Mesothelial cell of epicardium (in vitro differentiated cells): ENCODE measurements at regions not wholly inside any gene's neighbourhood (a gene's known extent, or its start where the extent isn't known, plus 50 kb on each side); places are given as distances from the start of the nearest gene placed in this dataset.
"Not testable (repeated sequence)": the region's sequence is repeated elsewhere in the genome, so short reads cannot be mapped to it uniquely, and the experiment has no call there.

Experiments used
- DNase-seq, 2 experiments: peaks; one replicate each; pipeline ENCODE4 v3.0.0; 2021; ENCODE audit warnings: low spot score in 2 of 2; ENCODE audit not compliant: unreplicated experiment in 2 of 2
- H3K27ac Mint-ChIP-seq: 2 replicates; pipeline ENCODE4 v1.8.0; 2021; ENCODE audit warnings: mixed read lengths
- H3K27me3 Mint-ChIP-seq: 2 replicates; pipeline ENCODE4 v1.8.0; 2021; ENCODE audit warnings: low read depth, mixed read lengths
- H3K36me3 Mint-ChIP-seq: 2 replicates; pipeline ENCODE4 v1.8.0; 2021; ENCODE audit warnings: mixed read lengths
- H3K4me1 Mint-ChIP-seq: 2 replicates; pipeline ENCODE4 v1.8.0; 2021; ENCODE audit warnings: mixed read lengths
- H3K4me3 Mint-ChIP-seq: 2 replicates; pipeline ENCODE4 v1.8.0; 2021; ENCODE audit warnings: mild to moderate bottlenecking, moderate library complexity, mixed read lengths
- H3K9me3 Mint-ChIP-seq: 2 replicates; pipeline ENCODE4 v1.8.0; 2021; ENCODE audit warnings: mixed read lengths
- TF ChIP-seq, protein P1 (sequence below): fragments of 200-600 bp; sonication (generic); IDR thresholded peaks from one replicate; pipeline ENCODE4 v1.5.0; 2021; ENCODE audit warnings: antibody characterized with exemption; ENCODE audit not compliant: unreplicated experiment

DNA sequence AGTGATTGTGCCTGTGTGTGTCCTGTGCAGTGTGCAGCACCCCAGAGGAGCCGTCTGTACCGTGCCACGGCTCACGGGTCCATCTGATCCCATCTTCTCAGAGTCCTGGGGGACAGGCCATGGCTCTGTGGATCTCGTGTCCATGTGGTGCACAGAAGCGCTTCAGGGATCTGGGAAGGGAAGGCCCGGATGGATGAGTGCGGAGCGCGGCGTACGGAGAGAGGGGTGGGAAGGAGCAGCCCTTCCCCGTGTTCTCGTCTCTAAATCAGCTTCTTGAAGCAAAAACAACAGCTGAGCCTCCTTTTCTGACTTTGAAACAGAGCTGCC is 208.4 kb downstream of the LAT start:
- H3K4me1 Mint-ChIP-seq: peaks cover 13% of the 10 kb centered on the region
- H3K4me3 Mint-ChIP-seq, H3K27me3 Mint-ChIP-seq, H3K36me3 Mint-ChIP-seq, H3K9me3 Mint-ChIP-seq, H3K27ac Mint-ChIP-seq: not testable (repeated sequence)
- peak in 1 of 2 experiments; percentile 21 for DNase-seq

DNA sequence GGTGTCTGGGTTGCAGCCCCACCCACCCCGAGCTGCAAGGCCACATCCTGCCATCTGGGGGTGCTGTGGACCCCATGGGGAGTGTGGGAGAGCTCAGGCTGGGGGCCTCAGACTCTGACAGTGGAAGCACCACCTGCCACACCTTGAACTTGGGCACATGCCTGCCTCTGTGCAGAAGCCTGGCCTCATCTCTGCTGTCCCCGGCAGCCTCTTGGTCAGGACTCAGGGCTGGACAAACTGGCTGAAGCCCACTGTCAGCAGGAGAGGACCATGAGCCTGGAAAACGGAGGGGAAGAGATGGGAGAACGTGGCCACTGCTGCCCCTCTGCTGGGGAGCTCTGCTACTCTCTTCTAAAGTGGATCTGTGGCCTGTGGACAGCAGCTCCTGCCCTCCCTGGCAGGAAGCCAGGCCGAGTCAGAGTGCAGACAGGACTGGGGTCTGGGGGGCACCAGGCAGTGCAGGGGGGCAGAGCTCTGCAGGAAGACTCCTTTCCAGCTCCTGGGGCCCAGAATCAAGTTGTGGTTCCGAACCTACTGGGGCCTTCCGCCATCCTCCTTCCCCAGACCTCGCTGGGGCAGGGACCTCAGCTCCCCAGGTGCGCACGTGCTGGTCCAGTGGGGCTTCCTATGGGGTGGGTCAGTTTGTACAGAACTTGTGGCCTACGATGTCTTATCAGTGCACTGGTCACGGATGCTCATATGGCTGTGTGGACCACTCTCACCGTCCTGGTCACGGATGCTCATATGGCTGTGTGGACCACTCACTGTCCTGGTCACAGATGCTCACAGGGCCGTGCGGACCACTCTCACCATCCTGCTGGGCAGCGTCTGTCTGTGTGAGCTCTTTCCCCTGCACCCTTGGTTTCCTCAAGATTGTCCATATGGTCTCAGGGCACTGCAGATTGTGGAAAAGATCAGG is 207.7 kb downstream of the LAT start:
- Mint-ChIP-seq H3K9me3 (no peaks in the 10 kb centered on the region), H3K4me1 (peaks cover 10% of the 10 kb centered on the region), H3K27me3 (no peaks in the 10 kb centered on the region), H3K4me3 (no peak overlapping the region), H3K27ac (no peak overlapping the region), H3K36me3 (no peaks in the 10 kb centered on the region)
- DNase-seq: peak in 1 of 2 experiments; percentile 34
- TF ChIP-seq, protein P1, sequence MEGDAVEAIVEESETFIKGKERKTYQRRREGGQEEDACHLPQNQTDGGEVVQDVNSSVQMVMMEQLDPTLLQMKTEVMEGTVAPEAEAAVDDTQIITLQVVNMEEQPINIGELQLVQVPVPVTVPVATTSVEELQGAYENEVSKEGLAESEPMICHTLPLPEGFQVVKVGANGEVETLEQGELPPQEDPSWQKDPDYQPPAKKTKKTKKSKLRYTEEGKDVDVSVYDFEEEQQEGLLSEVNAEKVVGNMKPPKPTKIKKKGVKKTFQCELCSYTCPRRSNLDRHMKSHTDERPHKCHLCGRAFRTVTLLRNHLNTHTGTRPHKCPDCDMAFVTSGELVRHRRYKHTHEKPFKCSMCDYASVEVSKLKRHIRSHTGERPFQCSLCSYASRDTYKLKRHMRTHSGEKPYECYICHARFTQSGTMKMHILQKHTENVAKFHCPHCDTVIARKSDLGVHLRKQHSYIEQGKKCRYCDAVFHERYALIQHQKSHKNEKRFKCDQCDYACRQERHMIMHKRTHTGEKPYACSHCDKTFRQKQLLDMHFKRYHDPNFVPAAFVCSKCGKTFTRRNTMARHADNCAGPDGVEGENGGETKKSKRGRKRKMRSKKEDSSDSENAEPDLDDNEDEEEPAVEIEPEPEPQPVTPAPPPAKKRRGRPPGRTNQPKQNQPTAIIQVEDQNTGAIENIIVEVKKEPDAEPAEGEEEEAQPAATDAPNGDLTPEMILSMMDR: no peak

DNA sequence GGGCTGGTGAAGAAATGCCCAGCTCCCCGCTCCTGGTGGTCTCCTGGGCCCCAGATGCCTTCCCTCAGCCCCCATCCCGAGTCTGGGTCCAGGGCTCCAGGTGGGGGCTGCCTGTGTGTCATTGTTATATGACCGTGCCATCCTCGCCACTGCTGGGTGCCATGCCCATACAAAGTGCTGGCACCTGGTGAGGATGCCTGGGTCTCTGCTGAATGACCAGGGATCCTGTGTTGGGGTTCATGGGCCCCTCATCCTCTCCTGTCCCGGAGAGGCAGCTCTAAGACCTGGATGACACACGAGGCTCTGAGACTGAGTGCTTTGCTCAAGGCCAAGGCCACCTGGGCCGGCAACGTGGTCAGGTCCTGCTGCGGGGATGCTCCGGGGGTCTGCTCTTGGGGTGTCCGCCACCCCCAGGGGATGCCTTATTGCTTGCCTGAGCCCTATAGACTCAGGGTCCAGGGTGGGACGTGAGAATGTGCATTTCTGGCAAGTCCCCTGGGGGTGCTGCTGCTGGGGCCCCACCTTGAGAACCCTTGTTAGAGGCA is 206.9 kb downstream of the LAT start:
- not testable (repeated sequence) for H3K4me3 Mint-ChIP-seq, H3K9me3 Mint-ChIP-seq, H3K27me3 Mint-ChIP-seq, H3K27ac Mint-ChIP-seq, H3K36me3 Mint-ChIP-seq
- H3K4me1 Mint-ChIP-seq: peaks cover 14% of the 10 kb centered on the region
- peak in 1 of 2 experiments; percentile 7 for DNase-seq

DNA sequence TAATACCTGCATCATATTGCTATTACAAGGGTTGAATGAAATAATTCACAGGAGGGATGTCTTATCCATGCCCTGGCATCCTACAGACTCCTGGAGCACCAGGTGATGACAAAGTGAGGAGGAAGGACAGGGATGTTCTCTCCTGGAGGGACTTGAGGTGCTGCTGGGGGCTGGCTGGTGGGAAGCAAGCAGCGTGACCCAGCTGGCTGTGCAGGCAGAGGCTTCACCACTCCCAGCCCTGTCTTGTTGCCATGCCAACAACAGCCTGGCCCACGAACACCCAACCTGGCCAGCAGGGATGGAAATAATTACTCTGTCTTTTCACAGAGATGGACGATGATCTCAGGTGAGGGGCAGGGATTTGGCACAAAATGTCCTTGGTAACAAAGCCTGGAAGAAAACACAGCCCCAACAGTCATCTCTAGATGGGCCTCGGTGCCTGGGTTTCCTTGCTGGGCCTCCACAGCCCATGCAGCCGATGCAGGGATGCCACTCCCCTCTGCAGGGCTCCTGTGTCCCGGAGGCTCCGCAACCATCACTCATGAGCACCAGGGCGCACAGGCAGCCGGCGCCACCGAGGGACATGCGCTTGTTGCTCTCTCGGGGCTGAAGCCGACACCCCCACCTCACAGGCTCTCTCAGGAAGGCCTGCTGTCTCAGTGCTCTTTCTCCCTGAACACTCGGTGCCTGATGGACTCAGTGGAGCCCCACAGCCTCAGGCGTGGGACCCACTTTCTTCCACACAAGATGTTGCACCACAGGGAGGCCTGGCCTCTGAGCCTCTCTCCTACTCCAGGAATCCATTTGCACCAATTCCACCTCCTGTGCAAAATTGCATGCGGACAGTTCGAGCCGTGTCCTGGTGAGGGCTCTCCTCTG is 205.9 kb downstream of the LAT start:
- not testable (repeated sequence) for H3K36me3 Mint-ChIP-seq
- peaks cover 22% of the 10 kb centered on the region for H3K4me1 Mint-ChIP-seq

DNA sequence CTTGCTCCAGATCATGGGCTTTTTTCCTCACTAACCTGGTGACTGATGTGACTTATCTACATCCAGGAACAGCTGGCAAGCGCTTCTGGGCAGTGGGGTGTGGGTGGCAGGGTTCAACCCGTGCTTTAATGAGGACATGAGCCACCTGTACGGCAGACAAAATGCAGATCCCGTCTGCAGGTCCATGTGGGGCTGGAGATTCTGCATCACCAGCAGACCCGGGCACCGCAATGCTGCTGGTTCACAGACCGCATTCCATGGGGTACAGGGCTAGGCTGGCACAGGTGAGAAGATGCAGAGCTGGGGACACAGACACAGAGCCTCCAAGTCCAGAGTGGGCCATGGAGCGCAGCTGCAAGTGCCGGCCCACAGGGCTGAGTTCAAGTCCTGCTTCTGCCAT is 204.0 kb downstream of the LAT start:
- not testable (repeated sequence) for H3K27me3 Mint-ChIP-seq, H3K9me3 Mint-ChIP-seq, H3K27ac Mint-ChIP-seq, H3K4me3 Mint-ChIP-seq, DNase-seq, H3K36me3 Mint-ChIP-seq
- peaks cover 17% of the 10 kb centered on the region for H3K4me1 Mint-ChIP-seq

More for the DNA sequence above, 205.9 kb downstream of the LAT start:
- not testable (repeated sequence) for H3K27me3 Mint-ChIP-seq, H3K9me3 Mint-ChIP-seq, H3K4me3 Mint-ChIP-seq, DNase-seq, H3K27ac Mint-ChIP-seq

DNA sequence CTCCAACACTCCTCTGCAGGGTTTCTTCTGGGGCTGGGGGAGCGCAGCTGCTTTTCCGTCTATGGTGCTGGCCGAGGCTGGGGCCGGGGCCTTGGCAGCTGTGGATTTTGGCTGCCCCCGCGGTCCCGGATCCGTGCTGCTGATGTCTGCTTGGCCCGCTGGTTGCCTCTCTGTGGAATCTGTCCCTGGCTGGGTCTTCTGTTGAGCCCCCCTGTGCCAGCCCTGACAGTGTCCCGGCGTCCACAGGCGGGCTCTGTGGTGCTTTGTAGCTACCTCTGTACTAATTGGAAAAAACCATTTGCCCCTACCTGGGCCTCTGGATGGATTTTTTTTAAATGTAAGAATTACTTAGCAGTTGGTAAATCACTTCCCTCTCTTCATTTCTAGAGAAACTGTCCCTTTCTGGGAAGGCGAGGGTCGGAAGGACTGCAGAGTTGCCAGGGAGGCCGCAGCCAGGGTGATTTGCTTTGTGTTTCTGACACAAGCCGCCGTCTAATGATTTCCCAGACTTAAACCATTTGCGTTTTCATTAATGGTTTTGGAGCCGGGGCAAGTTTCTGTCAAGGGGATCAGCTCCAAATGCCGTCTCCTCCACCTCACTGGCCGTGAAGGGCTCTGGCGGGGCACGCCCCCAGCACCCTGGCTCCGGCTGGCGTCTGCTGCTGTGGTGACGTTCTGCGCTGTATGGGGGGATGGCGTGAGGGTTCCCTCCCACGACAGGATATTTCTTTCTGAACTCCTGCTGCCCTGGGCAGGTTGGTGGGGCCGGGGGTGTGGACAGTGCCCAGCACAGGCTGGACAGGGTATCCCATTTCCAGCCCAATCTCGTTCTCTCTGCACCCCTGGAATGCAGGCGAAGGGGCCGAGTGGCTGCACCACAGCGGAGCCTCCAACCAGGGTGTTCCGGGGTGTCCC is 201.7 kb downstream of the LAT start:
- not testable (repeated sequence) for H3K9me3 Mint-ChIP-seq, H3K4me3 Mint-ChIP-seq, H3K27me3 Mint-ChIP-seq, DNase-seq, H3K36me3 Mint-ChIP-seq
- H3K27ac Mint-ChIP-seq: peak overlapping the region; percentile 82
- peaks cover 16% of the 10 kb centered on the region for H3K4me1 Mint-ChIP-seq

DNA sequence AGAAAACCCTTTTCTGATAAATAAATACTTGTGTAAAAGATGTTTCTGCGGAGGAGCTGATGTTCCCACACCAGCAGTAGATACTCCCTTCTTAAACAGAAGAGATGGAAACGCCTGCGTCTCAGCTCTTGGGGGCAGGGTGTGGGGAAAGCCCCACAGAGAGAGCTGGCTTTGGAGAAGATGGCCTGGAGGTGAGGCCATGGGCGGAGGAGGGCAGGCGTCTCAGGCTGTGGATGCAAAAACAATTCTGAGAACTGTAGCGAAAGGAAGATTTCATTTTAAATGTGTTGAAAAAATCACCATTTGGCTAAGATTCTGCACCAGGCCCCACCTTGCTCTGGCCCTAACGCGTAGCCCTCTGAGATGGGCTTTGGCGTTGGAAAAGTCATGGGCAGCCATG is 201.0 kb downstream of the LAT start:
- not testable (repeated sequence) for H3K36me3 Mint-ChIP-seq, H3K9me3 Mint-ChIP-seq, H3K4me3 Mint-ChIP-seq, DNase-seq, H3K27me3 Mint-ChIP-seq
- peaks cover 16% of the 10 kb centered on the region for H3K4me1 Mint-ChIP-seq
- peak overlapping the region; percentile 56 for H3K27ac Mint-ChIP-seq

DNA sequence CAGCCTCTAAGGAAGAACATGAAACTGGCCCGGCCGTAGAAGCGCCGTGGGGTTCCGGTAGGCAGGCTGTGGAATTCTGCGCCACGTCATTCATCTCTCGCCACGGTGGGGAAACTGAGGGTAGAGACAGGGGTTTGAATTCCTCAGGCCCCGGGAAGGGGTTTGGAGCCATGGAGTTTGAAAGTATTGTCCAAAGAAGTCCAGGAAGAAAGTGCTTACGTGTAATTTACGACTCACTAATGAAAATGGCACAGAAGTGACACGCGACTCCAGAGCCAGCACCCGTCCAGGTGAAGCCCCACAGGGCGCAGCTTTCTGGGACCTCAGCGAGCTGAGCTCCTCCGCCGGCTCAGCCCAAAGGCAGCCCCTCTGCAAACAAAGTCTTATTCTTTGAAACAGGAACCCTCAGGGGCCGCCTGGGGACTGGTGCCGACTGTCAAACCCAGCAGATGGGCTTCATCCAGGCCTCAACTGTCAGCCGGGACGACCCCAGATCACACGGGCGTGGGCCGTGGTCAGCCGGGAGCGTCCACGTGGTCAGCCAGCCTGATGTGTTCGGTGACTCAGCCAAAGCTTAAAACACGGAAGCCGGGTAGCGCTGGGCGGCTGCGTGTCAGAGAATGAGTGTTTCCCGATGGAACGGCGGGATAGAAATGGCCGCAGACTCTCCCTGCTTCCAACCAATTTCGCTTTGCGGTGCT is 200.0 kb downstream of the LAT start:
- peaks cover 16% of the 10 kb centered on the region for H3K4me1 Mint-ChIP-seq
- H3K27me3 Mint-ChIP-seq, H3K27ac Mint-ChIP-seq, DNase-seq, H3K9me3 Mint-ChIP-seq, H3K36me3 Mint-ChIP-seq, H3K4me3 Mint-ChIP-seq: not testable (repeated sequence)

DNA sequence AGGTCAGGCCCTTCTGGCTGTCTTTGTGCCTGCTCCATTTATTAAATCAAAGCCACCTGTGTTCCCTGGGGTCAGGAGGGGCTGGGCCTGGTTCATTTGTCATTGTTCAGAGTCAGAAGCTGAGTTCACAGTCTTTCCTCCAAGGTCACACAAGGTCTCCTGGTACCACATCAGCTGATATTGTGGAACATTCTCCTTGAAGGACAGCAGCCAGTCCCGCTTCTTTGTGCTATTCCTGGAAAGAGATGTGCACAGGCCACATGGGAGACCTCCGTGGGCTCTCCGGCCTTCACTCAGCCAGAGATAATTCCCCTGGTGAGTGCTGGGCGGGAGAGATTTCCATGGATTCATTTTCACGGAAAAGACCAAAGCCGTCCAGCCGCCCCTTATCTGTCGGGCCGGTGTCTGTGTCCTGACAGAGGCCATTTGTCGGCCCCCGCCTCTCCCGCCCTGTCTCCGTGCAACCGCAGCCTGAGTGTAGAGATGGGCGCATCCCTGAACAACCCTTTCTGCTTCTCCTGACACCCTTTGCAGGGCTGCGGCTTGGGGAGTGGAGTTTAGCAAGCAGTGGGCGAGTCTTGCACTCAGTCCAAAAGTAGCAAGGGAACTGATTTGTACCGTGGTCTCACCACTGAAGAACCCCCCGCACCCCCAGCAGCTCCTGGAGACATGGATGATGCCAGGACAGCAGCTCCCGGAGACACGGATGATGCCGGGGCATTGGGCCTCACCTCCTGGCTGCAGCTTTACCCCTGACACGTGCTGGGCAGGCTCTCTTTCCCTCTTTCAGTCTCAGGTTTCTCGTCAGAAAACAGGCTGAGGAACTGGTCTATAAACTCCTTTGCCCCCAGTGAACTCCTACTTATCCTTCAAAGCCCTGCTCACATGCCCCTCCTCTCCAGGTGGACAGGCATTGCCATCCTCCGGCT is 198.4 kb downstream of the LAT start:
- not testable (repeated sequence) for H3K36me3 Mint-ChIP-seq, H3K27me3 Mint-ChIP-seq, DNase-seq, H3K9me3 Mint-ChIP-seq, H3K4me3 Mint-ChIP-seq, H3K27ac Mint-ChIP-seq
- H3K4me1 Mint-ChIP-seq: peaks cover 22% of the 10 kb centered on the region
